GM21526 (cell line): ENCODE measurements at regions not wholly inside any gene's neighbourhood (a gene's known extent, or its start where the extent isn't known, plus 50 kb on each side); places are given as distances from the start of the nearest gene placed in this dataset.
"Not testable (repeated sequence)": the region's sequence is repeated elsewhere in the genome, so short reads cannot be mapped to it uniquely, and the experiment has no call there.

Experiments
- ATAC-seq: cut with Tn5 transposase; IDR thresholded peaks from one replicate; pipeline ENCODE4 v1.9.1; 2021; ENCODE audit warnings: moderate library complexity; ENCODE audit not compliant: unreplicated experiment, low FRiP score

DNA sequence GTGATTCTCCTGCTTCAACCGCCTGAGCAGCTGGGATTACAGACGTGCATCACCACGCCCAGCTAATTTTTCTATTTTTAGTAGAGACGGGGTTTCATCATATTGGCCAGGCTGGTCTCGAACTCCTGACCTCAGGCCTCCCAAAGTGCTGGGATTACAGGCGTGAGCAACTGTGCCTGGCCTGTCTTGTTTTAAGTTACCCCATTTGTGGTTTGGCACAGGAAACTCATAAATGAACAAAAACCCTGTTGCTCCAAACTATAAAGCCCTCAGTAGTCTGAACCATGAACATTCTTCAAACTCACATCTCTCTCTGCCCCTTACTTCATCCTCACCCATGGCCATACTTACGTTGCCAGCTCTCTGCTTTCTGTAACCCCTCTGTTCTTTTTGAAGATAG, 61.7 kb downstream of the RHOU start:
- ATAC-seq, result not testable (repeated sequence)

DNA sequence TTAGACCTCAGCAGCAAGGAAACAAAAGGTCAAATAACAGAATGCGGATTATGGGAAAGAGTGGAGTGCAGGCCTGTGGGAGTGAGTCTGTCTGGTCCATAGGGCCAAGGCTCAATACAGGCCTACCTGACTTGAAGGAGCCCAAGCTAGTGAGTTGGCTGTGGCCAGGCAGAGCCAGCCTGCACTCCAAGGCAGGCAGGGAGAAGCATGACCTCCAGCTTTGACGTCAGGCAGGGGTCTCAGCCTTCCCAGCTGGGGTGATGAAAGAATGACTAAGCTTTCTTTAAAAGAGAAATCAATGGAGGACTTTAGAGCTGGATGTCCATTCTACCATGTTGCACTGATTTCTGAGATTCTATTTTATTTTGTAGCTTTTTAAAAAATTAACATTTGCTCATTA, 62.8 kb downstream of the RHOU start:
- ATAC-seq, result no peak

DNA sequence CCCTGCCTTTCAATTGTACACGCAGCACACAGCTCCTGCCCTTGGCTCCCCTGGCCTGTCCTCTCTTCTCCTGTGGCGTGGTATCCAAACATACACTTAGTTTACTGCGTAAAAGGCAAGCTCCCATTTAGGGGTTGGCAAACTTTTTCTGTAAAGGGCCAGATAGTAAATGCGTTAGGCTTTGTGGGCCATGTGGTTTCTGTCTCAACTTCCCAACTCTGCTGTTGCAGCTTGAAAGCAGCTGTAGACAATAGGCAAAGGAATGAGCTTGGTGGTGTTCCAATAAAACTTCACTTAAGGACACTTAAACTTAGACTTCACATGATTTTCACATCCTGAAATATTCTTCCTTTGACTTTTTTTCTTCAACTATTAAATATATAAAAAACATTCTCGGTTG, 63.3 kb downstream of the RHOU start:
- ATAC-seq, result no peak

DNA sequence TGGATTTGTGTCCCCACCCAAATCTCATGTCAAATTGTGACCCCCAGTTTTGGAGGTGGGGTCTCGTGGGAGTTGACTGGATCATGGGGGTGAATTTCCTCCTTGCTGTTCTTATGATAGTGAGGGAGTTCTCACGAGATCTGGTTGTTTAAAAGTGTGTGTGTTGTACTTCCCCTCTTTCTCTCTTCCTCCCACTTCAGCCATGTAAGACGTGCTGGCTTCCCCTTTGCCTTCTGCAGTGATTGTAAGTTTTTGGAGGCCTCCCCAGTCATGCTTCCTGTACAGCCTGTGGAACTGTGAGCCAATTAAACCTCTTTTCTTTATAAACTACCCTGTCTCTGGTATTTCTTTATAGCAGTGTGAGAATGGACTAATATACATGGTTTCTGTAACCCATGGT, 64.6 kb downstream of the RHOU start:
- ATAC-seq, result no peak

DNA sequence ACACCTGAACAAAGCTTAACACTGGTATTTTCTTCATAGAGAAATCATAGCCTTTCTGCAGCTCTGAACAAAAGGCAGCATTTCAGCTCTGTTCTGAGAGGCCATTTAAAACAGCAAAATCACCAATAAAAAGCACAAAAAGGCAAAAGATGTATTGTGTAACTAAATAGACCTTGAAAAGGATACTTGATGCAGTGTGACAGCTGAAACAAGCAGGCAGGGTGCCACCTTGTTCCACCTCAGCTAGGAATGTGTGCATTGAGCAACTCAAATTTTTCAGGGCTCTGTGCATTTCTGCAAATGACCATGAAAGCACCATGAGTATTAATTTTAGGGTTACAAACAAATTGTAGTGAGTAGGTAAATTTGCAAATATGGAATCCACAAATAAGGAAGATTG, 65.8 kb downstream of the RHOU start:
- no peak for ATAC-seq

DNA sequence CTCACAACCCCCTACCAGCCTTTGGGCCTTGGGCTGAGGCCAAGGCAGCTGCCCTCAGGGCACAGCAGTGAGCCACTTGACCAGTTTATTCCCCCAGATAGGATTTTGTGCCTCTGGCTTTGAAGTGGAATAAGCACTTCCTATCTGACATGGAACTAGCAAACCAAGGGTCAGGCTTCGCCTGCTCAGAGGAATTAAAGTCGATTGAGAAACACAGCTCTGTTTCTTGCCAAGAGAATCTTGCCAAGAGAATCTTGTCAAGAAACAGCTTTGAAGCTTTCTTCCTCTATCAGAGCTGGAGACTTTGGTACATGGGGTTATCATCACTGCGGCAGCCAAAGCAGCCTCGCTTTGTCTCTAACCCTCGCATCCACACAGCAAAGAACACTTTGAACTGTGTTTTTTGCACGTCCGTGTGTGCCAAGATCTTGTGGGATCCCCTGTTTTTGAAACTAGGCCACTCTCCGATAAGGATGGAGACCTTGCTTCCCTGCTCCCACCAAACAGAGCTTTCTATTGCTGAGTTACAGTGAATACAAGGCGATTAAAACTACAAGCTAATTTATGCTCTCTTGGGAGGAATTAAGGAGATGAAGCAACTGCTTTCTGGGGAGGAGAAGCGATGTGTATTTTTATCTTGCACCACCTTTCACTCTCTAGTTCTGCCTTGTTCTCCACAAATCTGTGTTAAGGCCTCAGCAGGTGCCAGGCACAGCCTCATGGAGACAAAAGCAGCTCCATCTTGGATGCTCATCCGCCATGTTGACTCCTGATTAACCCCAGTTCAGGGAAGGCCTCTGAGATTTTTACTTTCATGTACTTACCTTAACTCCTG, 67.3 kb downstream of the RHOU start:
- no peak for ATAC-seq

DNA sequence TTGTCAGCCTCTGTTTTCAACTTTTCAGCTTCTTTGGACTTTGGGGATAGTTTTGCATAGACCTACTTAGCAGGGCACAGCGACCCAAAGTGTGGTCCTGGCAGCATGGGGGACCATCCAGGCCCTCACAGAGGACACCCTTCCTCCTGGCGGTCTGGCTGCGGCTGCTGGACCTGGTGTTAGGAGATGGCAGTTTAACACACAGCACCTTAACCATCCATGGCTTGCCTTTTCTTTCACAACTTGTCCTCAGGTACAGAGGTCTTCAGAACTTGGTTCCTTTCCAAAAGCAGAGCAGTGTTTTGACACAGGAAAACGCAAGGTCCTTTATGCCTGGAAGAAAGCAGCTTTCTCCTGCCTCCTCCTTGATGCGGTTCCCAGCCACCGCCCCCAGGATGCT, 68.1 kb downstream of the RHOU start:
- no peak for ATAC-seq

DNA sequence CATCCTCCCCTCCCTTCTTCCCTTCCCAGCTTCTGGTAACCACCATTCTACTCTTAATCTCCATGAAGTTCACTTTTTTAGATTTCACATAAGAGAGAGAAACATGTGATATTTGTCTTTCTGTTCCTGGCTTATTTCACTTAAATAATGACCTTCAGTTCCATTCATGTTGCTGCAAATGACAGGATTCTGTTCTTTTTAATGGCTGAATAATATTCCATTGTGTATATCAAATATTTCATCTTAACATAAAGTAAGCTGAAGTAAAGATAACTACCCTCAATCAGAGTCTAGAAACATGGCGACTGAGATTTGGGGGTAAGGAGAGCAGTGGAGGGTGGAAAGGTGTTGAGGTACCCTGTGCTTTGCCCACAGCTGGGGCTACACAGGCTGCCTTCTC, 68.9 kb downstream of the RHOU start:
- no peak for ATAC-seq

DNA sequence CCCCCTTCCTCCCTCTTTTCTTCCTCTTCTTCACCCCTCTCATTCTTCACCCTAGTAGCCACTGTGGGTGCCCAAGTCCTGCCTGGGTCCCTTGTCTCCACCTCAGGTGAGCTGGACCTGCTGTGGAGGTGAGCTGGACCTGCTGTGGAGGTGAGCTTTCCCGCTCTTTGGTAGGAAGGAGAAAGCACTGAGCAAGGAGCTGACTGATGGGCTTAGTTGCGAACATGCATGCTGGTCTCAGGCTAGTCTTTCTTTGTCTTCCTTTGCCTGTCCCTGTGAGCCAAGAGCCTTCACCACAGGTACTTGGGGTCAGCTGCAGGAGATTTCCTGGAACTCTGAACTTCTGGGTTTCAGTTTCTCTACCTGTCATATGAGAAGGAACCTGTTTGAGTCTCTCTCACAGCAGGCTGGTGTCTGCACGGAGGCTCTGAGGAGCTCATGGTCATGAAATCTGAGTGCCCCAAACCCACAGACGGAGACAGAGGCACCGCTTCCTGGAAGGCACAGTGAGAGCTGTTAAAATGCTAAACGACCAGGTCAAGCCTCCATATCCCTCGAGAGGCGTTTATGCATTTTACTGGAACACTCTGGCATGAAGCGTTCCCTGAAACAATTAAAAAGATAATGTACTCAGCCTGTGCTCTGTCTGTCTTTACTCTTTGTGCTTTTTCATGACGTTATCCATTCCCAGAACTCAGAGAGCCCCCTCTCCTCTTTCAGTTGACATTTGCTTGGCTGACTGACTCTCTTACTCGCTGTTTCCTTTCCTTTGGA, 69.5 kb downstream of the RHOU start:
- no peak for ATAC-seq

DNA sequence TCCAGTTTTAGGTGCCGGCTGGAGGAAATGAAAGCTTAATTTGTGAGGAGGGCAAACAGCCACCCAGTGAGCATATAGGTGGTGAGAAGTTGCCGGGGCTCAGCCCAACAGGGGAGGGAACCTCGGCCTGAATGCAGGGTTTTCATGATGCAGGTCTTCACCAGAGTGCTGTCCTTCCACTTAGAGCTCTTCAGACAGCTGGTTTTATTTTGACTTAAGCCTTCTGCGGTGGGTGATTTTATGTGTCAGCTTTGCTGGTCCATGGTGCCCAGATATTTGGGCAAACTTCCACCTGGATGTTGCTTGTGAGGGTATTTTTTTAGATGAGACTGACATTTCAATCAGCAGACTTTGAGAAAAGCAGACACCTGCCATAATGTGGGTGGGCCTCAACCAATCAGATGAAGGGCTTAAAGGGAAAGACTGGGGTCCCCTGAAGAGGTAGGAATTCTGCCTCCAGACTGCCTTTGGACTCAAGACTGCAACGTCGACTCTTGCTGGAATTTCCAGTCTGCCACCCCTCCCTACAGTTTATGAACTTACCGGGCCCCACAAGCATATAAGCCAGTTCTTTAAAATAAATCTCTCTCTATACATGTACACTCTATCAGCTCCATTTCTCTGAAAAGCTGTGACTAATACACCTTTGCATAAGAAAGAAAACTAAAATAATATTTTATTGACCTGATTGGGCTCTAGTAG, 72.8 kb downstream of the RHOU start:
- ATAC-seq, result no peak

DNA sequence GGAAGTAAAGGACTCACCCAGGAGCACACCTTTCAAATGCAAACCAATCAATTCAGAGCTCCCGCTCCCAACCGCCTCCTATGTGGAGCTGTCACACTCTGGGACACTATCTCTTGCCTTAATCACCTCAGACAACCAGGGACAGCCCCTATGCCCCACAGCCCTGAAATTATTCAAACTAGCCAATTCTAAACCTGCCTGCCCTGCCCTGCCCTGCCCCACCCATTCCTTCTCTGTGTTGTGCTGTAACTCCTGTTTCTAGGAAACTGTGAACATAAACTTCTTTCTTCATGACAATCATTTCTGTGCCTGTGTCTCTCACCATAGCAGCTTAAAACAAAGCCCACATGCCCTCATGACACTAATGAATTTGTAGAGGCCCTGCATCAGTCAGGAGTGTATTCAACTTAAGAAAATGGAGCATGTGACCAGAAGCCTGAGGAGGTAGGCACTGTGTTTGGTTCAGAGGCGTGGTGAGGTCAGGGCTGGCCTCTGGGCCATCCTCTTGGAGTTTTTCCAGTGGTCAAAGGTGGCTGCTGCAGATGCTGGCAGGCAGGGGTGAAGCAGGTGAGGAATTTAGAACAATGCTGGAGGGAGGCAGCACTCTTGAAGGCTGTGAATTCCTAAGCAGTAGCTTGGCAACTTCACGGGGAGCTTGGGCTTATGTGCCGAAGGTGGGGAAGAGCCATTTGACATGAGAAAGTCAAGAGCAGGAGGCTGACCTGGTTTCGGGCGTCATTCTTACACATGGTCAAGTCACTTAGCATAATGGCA, 74.5 kb downstream of the RHOU start:
- ATAC-seq, result no peak

DNA sequence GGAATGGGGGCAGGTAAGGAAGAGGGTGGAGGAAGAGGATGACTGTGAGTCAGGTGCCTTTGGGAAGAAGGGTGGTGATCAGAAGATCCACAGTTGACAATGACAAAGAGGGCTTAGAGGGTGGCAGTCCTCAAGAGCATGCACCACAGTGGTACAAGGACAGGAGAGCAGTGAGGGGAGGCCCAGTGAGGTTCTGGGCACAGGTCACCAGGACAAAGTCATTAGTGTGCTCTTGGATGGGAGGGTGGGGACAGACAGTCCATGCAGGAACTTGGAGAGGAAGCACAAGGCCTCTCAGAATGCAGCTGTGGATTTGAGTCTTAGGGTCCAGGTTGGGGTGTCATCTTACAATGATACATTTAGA, 75.1 kb downstream of the RHOU start:
- ATAC-seq, result no peak

DNA sequence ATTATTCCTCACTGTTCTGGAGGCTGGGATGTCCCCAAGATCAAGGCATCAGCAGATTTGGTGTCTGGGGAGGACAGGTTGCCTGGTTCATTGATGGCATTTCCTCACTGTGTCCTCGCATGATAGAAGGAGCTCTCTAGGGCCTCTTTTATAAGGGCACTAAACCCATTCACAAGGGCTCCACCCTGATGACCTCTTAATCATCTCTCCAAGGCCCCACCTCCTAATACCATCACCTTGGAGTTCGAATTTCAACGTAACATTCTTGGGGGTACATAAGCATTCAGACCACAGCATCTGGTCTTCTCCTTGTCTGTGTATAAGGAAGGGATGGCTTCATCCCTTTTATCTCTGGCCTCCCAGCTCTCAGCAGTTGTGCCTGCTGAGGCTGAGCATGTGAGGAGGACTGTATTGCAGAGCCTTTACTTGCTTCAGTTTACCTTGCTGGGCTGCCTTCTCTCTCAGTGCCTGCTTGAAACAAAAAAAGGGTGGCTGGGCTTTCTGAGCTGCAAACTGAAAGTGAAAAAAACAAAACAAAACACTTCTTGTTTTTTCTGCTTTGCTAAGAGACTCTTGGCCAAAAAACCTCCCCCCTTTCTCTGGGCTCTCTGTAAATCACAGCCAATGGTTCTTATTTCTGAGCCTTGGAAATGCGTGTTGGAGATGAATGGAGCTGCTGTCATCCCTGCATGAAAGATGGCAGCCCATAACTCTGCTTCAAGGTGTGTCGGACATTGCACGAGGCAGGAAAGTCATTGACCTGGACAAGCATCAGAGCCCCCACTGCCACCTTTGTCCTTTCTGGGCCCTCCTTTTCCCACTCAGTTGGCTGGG, 75.8 kb downstream of the RHOU start:
- no peak for ATAC-seq

DNA sequence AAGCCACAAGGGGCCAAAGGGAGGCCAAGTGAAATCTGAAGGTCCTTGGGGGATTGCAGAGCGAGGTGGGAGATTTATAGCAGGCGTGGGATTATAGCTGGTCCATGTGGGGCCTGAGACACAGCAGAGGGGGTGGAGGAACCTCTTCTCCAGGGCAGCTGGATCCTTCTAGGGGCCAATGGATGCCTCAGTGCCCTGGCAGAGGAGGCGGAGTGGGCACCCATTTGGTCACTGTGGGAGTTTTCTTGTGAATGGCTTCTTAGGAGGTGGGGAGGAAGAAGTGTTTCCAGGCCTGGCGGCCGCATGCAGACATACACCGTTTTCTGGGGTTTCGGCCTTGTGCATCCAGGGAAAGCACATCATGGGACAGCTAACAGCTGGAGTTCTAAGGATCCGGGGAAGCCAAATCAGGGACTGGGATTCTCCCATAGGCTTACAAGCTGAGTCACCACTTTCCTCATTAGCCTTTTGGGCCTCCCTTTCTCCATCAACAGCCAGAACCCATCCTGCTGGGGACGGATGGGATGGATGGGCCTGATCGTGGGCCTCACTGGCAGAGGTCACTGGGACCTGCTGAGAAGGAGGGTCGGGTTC, 76.5 kb downstream of the RHOU start:
- no peak for ATAC-seq

DNA sequence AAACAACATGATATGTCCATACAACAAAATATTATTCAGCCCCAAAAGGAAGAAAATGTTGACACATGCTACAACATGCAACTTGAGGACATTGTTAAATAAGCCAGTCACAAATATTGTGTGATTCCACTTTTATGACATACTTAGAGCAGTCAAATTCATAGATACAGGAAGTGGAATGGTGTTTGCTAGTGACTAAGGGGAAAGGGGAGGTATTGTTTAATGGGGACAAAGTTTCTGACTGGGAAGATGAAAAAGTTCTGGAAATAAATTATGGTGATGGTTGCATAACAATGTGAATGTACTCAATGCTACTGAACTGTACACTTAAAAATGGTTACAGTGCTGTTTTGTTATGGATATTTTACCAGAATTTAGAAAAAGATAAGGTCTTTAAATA, 77.7 kb downstream of the RHOU start:
- no peak for ATAC-seq

DNA sequence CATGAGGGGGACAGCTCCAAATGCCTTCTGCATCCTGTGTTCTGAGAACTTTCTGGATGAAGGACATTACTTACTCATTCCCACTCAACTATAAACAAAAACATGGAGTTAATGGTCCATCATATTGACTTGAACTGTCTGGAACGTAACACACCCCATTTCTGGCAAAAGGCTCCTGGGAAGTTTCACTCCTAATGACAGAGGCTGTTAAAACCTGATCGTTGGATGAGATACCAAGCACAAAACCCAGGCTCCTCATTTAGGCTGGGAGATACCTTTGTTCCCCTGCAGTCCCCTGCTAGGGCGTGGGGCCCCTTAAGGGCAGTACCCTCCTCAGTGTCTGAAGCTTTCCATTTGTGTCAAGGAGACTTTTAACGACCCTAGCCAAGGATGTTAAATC, 78.9 kb downstream of the RHOU start:
- ATAC-seq, result no peak

DNA sequence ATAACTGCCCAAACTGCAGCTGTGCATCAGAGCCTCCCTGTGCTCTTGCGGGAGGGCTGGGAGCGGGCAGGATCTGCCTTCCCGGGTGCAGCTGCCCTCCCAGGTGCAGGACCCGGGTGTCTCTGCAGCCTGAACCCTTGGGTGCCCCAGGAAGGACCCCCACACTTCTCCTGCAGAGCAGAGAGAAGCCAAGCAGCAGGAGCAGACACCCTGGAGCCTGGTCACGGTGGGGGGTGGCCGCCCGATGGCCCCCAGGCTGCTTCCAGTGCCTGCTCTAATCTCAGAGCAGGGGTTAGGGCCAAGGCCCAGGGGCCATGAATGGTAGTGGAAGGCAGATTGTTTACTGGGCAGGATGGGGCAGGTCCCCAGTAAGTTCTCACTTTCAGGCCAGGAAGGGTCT, 83.0 kb downstream of the RHOU start:
- ATAC-seq, result no peak

DNA sequence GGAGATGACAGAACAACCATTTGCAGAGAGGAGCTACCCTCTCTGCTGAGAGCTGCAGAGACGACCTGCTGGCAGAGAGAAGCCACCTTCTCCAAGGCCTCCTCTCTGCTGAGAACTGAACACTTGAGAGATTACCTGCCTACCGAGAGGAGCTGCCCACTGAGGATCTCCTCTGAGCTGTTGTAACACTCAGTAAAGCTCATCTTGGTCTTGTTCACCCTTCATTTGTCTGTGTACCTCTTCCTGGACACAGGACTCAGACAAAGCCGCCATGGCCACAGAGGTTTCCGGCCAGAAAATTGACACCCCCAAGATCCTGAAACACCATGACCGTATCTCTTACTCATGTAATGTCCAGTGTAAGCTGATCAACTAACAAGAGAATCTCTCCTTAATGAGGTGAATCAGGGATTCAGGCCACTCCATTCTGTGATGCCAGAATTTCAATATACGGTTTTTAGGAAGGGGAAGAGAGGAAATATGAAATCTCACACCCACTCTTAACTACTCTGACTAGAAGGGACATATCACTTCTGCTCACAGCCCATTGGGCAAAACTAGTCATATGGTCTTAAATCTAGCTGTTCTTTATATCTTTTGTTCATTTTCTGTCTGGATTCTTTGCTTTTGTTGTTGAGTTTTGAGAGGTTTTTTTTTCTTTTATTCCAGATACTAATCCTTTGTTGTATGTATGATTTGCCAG, 83.8 kb downstream of the RHOU start:
- no peak for ATAC-seq

DNA sequence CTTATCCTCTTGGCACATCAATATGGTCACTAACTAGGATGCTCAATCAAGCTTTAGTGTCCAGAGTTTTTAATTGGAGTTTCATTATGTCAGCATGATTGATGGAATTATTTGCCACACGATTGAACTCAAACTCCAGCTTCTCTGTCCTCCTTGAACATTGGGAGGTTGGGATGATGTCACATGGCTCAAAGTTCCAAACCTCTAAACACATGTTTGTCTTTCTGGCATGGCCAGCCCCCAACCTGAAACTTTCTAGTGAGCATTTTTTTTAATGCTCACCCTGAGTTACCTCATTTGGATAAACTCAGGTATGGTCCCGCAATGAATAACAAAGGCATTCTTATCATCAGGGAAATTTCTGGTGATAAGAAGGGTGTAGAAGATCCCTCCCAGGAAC, 86.0 kb downstream of the RHOU start:
- no peak for ATAC-seq
